ENCODE measurements at regions not wholly inside any gene's neighbourhood (a gene's known extent, or its start where the extent isn't known, plus 50 kb on each side); places are given as distances from the start of the nearest gene placed in this dataset.

DNA sequence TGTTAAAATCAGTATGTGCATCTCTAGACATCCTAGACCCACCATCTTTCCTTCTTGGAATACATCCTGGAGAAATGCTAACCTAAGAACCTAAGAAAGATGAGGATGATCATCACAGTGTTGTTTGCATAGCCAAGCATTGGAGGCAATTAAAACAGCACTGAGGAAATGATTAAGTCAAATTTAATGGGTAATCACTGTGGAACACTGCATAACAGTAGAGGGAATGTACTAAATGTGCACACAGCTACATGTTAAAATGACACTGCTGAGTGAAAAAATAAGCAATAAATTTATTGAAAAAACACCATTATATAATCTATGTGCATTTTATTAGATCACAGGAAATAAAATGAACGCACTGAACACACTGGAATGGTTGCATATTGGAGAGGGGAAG is 987.1 kb upstream of the SEL1L start:
- DNase-seq (ENCODE audit: low read depth in 1 of 2, low spot score in 1 of 2), result no peak

DNA sequence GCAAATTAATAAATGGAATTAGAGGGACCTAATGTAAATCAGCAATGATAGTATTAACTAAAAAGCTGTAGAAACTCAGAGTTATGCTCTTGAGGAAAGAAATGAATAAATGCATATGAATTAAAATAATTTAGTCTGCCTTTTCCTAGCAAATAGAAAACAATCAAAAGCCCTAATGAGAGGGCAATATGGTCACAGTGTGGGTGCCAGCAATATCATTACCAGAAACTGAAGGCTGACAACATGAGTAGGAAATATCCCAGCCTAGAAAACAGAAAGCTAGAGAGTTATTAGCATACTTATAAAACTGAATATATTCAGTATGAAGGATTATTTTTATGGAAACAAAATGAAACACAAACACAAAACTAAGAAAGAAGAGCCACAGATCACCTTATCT is 987.5 kb upstream of the SEL1L start:
- DNase-seq (ENCODE audit: low read depth in 1 of 2, low spot score in 1 of 2), result no peak

DNA sequence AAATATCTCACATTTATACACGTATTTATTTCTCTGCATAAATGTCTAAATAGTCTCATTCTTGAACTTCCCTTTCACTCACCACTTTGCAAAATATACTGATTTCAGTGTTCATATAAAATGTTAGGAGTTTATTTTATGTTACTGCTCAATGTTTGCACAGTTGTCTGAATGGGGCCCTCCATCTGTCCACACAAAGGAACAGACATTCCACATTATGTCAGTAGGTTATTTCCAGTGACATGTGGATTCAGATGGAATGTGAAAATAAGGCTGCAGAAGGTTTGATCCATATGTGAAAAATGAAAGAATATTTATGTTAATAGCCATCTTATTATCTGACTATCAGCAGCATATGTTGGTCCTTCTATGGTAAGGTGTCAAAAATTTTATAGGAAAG is 994.4 kb upstream of the SEL1L start:
- DNase-seq (ENCODE audit: low read depth in 1 of 2, low spot score in 1 of 2), result no peak

DNA sequence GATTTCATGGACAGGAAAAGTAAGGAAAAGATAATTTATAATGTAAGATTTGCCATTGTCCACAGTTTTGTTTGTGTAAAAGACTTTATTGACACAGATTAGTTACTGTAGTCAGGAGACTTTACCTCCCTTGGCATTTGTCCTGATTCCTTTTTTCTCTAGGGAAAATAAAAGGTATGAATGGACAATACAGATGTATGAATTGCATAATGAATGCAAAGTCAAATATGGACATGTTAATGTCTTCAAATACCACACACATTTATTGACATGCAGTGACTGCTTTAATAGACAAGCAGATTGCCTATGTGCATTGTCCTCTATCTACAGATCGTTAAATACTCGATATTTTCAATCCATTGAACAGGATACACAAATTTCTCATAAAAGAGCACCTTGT is 999.7 kb upstream of the SEL1L start:
- no peak for DNase-seq (ENCODE audit: low read depth in 1 of 2, low spot score in 1 of 2)

DNA sequence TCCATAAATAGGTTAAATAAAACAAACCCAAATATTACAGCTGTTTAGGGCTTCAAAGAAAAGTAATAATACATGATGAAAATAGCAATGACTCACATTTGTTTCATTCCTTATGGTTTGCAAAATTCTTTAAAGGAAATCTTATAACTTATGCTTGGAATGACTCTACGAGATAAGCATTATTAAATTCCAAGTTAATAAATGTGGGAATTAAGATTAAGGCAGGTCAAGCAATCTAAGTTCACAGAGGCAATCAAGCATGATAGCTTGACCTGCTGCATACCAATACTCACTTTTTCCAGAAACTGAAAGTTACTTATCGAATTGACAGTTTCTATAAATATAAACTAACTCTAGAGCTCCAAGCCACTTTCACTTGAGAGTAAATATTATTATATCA is 1002.9 kb upstream of the SEL1L start:
- no peak for DNase-seq (ENCODE audit: low read depth in 1 of 2, low spot score in 1 of 2)

DNA sequence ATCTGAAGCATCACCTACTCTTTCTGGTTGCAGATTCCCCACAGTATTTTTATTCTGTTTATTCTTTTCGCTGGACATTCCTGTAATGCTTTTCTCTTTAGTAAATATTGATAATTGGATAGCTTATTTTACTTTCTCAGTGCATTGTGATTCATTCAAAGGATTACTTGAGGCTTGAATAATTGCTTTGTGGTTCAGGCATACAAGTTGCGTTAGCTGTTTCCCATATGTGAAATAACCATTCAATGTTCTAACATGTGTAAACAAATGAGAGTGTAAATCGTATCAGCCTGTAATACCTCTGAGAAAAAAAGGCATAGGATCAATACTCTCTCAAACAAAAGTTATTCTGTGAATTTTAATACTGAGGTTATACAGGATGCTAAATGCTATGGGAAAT is 1004.2 kb upstream of the SEL1L start:
- no peak for DNase-seq (ENCODE audit: low read depth in 1 of 2, low spot score in 1 of 2)

DNA sequence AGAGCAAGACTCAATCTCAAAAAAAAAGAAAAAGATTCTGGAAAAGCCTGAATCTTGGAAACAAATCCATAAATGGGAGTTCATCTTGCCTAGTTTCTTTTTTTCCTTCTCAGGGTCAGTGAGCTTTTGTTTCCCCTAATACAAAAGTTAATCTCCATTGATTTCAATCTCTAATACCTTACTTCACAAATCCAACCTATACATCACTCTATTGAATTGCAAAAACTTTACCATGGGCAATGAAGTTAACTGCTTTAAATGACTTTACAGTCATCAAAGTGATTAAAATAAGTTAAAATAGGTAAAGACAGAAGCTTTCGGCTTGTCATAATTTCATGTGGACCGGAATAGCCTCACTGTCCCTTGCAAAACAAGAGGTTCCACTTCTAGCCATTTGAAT is 1012.7 kb upstream of the SEL1L start:
- DNase-seq (ENCODE audit: low read depth in 1 of 2, low spot score in 1 of 2), result no peak

DNA sequence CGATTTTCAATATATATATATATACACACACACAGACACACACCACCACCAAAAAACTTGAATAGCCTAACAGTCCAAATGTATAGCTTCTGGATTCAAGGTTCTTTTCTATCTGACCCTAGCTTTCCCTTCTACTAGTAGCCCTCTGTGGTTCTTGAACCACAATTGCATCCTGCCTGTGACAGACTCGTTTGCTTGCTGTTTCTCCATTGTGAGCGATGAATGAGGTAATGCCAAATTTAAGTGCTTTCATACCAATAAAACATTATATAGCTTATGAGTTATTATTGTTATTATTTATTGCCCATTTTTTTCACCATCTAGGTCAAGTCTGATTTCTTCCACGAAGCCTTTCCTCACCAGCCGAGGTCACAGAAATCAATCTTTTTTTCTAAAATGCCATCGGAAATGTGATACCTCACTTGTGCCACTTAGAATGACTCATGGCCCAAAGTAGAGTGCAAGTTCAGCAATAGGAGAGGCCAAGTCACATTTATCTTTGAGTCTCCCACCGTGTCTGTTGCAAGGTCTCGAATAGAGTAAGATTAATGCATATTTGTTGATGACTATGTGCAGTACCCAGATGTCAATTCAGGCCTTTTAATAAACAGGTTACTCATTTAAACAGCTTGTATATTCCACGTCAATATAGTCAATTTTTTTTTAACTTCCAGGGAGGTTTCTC is 1015.8 kb upstream of the SEL1L start:
- DNase-seq (ENCODE audit: low read depth in 1 of 2, low spot score in 1 of 2), result no peak

DNA sequence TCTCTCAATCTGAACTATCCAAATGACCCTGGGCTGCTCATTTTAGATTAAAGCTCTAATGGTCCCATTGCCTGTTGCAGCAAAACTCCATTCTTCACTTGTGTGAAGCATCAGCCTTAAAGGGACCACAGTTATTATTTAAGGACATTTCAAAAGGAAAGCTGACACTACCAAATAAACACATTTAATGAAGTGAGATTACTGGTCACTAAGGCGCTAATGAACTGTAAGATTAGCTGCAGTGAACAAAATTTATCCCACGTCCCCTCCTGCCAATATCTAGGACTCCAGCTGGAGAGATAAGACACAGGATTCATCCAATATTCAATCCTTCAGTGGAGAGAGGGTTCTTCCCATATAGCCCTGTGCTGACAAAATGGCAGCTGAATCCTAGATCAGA is 1029.2 kb upstream of the SEL1L start:
- DNase-seq (ENCODE audit: low read depth in 1 of 2, low spot score in 1 of 2), result no peak

DNA sequence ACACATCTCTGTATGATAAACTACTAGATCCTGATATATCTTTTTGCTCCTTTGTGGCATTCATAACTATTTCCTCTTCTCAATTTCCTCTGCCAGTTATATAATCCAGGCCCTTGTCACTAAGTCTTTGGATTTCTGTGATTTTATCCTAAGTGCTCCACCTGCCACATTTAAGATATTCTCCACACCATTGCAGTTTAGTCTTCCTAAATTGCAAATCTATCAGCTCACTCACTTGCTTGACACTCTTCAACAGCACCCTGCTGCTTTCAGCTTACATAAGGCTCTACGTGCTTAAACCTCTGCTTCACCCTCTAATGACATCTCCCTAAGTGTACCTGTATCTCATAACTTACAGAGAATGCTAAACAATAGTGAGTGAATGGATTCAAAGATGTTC is 1032.2 kb upstream of the SEL1L start:
- no peak for DNase-seq (ENCODE audit: low read depth in 1 of 2, low spot score in 1 of 2)

DNA sequence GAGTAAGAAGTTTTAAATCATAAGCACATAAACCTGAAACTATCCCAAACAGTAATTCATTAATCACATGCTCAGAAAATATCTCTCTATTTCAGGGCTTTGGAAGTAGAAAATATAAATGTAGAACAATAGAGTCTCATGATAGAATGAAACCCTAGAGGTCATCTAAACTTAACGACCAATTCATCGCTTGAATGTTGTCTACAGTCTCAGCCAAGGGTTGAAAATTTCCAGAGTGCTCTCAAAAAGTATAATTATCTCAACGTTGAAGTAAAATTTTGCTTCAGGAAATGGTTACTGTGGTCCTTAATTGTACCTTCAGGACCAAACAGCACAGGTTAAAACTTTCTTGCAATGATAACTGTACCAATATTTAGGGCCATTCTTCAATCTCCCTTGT is 1053.6 kb upstream of the SEL1L start:
- no peak for DNase-seq (ENCODE audit: low read depth in 1 of 2, low spot score in 1 of 2)

DNA sequence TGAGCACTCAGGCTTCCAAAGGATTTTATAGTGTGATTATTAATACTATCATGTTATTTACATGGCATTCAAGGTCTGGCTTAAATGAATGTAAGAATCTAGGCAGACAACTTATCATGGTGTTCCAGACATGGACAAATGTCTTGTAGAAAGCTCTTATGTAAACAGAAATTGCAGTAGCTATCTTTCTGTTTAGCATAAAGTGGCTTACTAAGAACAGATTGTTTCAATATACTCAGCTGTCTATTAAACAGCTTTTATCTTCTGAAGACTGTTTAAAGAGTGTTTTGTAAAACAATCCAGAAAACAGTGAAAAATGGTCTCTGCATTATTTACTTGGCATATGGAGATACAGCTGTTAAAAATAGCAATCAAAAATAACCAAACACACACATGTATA is 1061.8 kb upstream of the SEL1L start:
- DNase-seq (ENCODE audit: low read depth in 1 of 2, low spot score in 1 of 2), result no peak

DNA sequence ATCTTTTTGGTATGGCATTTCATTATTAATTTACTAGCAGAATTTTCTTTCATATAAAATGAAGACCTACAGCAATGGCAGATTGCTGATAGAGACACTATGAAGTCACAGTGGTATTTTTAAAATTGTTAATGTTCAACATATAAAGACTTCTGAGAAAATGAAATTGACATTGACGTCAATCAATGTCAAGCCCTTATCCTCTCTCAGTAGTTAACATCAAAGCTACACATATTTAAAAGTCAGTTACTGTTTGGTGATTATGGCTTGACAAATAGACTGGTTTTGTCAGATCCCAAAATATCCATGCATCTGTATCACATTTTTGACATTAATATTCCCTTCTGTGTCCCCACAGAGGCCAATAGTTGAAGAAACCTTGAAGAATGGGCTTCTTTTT is 1069.1 kb upstream of the SEL1L start:
- DNase-seq (ENCODE audit: low read depth in 1 of 2, low spot score in 1 of 2), result no peak

DNA sequence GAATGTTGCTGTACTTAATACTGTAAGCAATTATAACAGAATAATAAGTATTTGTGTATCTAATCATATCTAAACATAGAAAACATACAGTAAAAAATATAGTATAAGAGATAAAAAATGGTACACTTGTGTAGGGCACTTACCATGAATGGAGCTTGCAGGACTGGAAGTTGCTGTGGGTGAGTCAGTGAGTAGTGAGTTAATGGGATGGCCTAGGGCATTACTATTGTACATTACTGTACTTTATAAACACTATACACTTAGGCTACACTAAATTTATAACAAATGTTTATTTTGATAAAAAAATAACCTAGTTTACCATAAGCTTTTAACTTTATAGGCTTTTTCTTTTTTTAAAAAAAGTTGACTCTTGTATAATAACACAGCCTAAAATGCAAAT is 1071.2 kb upstream of the SEL1L start:
- no peak for DNase-seq (ENCODE audit: low read depth in 1 of 2, low spot score in 1 of 2)

DNA sequence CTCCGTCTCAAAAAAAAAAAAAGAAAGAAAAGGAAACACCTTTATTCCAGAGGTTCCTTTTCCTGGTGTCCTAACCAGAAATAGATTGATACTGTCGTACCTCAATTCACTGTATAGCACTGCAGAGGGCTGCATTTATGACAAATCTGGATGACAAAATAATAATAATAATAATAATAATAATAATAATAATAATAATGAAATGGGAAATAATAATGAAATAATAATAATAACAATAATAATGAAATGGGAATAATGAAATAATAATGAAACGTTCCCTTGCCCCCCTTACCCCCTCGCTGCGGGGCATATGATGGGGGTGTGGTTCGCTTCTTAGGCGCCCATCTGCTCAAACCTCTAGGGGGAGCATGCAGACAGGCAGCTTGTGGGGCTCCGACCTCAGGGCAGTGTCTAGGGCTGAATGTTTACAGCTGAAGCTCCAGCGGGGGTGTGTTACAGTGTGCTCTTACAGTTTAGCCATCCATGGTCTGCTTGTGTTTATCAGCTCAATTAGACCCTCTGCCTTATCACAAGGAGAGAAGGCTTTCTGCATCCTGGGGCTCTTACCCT is 1088.3 kb upstream of the SEL1L start:
- no peak for DNase-seq (ENCODE audit: low read depth in 1 of 2, low spot score in 1 of 2)

DNA sequence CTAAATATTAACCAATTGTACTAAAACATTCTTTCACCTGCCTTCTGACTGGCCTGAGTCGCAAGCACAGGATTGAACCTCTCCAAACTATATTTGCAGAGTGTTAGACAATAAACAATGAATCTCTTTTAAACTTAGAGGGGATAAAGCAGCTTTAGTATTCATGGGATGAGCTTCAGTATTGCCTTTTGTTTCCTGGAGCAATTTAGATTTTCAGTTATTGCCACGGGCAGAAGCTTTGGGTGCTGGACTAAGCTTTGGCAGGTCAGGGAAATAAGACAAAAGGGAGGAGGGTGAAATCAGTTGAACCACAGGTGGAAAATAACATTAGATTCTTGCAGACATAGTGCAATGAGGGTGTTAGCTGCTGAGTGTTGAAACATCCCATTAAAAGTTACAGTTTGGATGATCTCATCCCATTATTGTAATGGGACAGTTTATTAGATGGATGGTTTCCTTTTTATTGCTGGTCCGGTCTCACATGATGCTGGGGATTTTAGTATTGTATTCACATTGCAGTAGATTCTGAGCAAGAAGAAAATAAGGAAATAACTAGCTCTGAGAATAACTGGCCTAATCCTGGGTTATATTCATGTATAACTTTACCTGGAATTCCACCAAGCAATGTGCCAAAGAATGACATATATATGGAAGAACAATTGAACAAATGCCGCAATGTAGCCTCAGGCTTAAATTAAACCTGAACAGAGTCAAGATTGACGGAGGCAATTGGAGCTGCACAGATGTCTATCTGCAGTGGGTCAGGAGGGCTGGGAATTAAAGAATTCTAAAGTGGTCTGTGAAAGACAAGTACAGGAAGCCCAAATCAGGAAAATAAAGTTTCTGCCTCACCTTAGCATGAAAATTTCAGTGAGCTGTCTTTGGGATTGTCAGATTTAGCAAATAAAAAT is 1092.8 kb upstream of the SEL1L start:
- DNase-seq (ENCODE audit: low read depth in 1 of 2, low spot score in 1 of 2), result no peak

DNA sequence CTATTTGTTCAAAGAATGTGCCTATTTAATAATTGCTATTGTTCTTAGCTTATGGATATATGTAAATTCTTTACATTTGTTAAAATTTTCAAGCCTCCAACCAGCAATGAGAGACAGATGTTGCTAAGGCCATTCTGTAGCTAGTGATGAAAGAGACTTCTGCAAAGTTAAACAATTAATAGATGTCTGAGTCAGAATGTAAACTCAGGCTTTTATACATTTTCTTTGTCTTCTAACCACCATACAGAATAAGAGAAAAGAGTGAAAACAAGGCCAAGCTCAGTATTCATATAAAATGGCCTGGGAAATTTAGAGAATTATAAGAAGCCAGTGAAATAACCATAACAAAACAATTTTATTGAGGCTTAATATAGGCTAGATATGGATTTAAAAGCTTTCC is 1102.3 kb upstream of the SEL1L start:
- DNase-seq (ENCODE audit: low read depth in 1 of 2, low spot score in 1 of 2), result no peak

DNA sequence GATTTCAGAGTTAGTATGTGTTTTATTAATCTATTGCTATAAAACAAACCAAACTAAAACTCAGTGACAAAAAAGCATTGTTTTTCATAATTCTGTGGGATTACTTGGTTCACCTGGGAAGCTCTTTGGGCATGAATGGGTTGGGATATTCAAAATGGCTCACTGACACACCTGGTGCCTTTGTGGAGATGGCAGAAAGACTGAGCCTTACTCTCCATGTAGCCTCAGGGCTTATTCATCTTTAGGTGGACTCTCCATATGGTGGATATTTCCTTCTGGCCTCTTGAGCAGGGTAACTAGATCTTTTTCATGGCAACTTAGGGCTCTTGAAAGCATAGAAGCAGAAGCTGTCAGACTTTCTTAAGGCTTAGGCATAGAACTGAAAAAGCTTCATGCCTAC is 1102.8 kb upstream of the SEL1L start:
- DNase-seq (ENCODE audit: low read depth in 1 of 2, low spot score in 1 of 2), result no peak

DNA sequence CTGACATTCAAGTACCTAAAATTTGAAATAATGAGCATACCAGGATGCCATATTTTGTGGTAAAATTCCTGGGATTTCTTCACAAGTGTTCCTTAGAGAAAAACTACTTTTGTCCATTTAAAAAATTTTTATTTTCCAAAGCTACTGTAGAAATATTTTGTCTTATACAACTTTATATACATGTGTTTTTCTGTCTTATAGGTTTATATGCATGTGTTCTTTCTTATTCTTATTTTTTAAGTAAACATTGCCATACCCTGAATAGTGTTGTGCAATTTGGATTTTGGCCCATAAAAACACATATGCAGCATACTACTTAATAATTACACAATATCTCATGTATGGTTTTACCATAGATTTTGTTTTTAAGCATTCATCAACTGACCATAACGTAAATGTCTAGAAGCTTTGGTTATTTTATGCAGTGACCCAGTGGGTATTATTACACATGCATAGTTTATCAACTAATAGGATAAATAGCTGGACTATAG is 1107.4 kb upstream of the SEL1L start:
- no peak for DNase-seq (ENCODE audit: low read depth in 1 of 2, low spot score in 1 of 2)

DNA sequence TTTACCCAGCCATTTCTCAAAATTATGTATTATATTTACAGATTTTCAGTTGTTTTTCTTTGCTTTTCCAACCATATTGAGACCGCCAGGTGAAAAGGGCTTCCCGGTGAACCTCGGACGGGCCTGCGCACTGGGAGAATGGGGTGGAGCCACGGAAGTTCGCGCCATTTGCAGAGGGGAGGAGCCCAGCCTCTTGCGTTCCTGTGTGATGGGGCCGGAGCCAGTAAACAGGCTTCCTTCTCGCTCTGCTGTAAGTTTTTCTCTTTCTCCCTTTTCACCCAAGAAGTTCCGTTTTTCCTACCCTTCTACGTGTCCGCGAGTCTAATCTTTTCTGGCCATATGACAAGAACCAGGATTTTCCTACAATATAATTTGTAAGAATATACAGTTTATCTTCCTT is 1108.8 kb upstream of the SEL1L start:
- DNase-seq (ENCODE audit: low read depth in 1 of 2, low spot score in 1 of 2), result no peak

DNA sequence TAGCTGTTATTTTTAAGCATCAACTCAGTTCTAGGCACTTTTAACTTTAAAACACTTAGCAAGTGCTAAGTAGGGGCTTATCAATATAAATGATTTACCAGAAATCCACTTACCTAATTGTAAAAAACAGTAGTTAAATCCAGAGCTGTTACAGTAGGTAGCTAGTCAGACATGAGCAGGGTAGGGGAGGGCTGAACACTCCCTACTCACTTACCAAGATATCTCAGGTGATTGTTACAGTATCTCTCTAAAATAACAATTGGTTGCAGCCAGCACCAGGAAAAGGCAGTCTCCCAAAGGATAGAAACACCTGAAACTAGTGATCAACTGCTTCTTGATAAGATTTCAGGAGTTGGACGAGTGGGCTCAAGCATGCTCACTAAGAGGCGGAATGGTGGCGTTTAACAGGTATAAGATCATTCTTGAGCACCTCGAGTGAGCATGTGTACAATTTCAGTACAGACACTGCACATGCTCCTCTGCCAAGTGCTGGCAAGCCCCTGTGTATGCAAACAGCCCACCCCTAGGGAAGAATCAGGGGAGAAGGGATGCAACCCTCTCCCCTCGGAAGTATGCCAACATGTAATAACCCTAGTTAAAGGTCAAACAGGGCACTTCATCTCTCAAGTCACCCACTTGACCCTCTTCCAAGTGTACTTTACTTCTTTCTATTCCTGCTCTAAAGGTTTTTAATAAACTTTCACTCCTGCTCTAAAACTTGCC is 1113.6 kb upstream of the SEL1L start:
- no peak for DNase-seq (ENCODE audit: low read depth in 1 of 2, low spot score in 1 of 2)

DNA sequence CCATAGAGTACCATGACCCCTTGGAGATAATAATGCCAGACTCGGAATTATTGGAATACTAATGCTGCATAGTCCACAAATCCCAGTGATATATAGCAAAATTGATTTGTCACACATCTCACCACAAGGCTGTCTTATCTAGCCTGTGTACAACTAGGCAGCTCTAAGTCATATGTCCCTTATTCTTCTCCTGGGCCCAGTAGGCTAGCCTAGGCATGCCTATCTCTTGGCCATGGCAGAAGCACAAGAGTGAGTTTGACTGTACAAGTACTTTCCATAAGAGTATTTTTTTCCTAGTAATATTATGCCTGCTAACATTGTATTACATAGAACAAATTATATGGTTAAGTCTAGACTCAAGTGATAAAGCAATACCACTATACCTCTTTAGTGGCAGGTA is 1122.1 kb upstream of the SEL1L start:
- no peak for DNase-seq (ENCODE audit: low read depth in 1 of 2, low spot score in 1 of 2)

Measured in activated CD4-positive, alpha-beta T cell treated with anti-CD3 and anti-CD28 coated beads, Interleukin-2, amount 50 U/mL, for 24 hours (primary cell).